ENCODE measurements at regions not wholly inside any gene's neighbourhood (a gene's known extent, or its start where the extent isn't known, plus 50 kb on each side); places are given as distances from the start of the nearest gene placed in this dataset.

DNA sequence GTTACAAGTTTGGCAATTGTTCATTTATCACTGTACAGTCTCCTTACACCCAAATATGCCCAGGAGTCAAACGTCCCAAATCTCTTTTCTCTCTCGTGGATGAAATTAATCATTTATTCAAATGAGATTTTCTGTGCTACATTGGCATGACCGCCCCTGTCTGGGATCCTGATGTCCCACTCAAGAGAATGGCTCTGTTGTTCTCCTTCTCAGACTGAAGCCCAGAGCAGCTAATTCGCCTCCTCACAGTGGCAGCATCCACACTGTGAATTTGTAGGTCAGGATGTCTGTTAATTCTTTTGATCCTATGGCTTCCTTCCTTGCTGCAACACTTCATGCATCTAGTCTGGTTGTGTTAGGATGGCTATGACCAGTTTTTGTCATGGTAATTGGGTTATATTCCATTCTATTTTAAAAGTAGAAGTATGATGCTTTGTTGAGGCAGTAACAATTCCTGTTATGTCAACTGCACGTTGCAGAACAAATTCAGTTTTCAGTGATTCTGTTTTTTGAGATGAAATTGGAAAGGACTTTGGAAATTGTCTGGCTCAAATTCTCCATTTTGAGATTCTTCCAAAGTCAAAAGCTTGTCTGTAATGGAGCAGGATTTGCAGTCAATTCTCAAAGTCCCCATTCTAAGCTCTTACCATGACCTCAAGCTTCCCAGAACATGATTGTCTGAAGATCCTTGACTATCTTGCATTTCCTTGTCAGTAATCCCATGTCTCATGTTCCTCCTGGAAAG lies 141.5 kb upstream of the GAS1 start:
- TF ChIP-seq, protein P1, sequence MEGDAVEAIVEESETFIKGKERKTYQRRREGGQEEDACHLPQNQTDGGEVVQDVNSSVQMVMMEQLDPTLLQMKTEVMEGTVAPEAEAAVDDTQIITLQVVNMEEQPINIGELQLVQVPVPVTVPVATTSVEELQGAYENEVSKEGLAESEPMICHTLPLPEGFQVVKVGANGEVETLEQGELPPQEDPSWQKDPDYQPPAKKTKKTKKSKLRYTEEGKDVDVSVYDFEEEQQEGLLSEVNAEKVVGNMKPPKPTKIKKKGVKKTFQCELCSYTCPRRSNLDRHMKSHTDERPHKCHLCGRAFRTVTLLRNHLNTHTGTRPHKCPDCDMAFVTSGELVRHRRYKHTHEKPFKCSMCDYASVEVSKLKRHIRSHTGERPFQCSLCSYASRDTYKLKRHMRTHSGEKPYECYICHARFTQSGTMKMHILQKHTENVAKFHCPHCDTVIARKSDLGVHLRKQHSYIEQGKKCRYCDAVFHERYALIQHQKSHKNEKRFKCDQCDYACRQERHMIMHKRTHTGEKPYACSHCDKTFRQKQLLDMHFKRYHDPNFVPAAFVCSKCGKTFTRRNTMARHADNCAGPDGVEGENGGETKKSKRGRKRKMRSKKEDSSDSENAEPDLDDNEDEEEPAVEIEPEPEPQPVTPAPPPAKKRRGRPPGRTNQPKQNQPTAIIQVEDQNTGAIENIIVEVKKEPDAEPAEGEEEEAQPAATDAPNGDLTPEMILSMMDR (IDR thresholded peaks at IDR 0.05): no peak
- TF ChIP-seq POLR2AphosphoS5 (IDR thresholded peaks at IDR 0.05): no peak
- TF ChIP-seq POLR2A (IDR thresholded peaks at IDR 0.05): no peak
- TF ChIP-seq EP300 (IDR thresholded peaks at IDR 0.05): no peak

Measured in stomach (tissue), 4 donors.